Globus pallidus (tissue), 1 donor: ENCODE measurements at regions not wholly inside any gene's neighbourhood (a gene's known extent, or its start where the extent isn't known, plus 50 kb on each side); places are given as distances from the start of the nearest gene placed in this dataset.
A peak's percentile ranks its signal among the peaks of the same experiment; 100 is the strongest.
"Not testable (repeated sequence)": the region's sequence is repeated elsewhere in the genome, so short reads cannot be mapped to it uniquely, and the experiment has no call there.

Experiments used
- DNase-seq: peaks from one replicate; pipeline ENCODE4 v3.0.0-alpha.2; 2015; ENCODE audit warnings: low spot score

GRCh38 chr5:173667702-173668101 lies 51.3 kb upstream of the BOD1 start:
- DNase-seq: no peak

DNA sequence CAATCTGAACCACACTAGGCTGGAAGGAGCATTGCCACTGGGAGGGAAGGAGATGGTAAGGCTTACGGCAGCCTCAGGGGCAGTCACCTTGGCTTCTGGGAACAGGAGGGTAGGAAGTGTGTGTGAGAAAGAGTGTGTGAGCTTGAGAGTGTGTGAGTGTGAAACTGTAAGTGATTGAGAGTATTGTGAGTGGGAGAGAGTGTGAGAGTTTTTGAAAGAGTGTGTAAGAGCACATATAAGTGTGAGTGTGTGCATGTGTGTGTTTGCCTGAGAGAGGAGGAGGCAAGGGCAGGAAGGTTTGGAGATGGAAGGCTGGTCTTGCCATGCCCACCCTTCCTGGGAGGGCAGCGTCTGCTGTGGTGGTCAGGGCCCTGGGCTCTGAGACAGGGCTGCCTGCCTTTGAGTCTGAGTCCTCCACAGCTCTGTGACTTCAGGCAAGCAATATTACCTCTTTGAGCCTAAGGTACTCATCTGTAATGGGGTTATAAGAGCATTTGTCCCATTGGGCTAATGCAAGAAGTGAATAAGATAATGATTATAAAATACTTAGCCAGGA lies 51.9 kb upstream of the BOD1 start:
- no peak for DNase-seq

GRCh38 chr5:173668910-173669309 lies 52.5 kb upstream of the BOD1 start:
- DNase-seq: no peak

GRCh38 chr5:173669483-173669882 lies 53.0 kb upstream of the BOD1 start:
- no peak for DNase-seq

DNA sequence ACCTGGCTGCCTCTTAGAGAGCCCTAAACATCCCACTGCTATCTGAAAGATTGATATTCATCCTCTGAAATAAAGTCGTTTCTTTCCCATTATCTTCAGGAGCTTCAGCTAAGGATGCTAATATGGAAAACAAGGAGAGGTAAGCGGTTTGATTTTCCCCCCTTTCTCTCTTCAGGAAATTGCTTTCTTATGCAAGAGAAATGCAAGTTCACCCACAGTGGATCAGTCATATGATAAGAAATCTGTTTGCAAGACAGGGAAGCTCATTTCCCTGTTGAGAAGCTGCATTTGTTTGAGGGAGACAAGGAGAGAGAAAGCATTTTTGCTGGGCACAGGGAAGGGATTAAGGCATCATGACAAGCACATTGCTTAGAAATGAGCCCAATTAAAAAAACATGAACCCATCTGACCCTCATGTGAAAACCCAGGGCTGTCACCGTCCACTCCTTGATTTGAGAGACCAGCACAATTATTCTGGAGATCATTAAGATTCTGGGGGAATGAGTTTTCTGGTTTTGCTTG lies 53.7 kb upstream of the BOD1 start:
- peak; percentile 40 for DNase-seq

- no peak for DNase-seq
Measured at GRCh38 chr5:173670791-173671120, 54.3 kb upstream of the BOD1 start.

- peak; percentile 86 for DNase-seq
Measured at GRCh38 chr5:173671121-173671949, 54.9 kb upstream of the BOD1 start.

- no peak for DNase-seq
Measured at GRCh38 chr5:173672166-173672565, 55.7 kb upstream of the BOD1 start.

DNA sequence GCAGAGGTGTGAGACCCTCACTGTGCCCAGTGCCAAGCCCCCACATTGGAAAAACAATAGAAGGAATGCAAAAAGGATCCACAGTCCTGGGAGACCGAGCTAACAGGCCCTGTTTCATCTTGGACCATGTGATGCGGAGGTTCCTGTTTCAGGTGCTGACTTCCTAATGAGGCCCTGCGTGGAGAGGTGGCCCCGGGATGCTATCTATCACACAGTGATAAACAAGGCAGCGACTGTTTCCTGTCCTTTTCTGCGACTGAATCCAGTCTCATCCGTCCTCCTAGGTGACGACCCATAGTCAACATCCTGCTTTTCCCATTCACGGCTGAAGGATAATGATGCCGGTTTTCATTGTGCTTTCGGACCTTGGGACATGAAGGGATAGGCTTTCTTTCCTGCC lies 56.4 kb upstream of the BOD1 start:
- DNase-seq: no peak

GRCh38 chr5:173673295-173674101 lies 57.0 kb upstream of the BOD1 start:
- no peak for DNase-seq

- no peak for DNase-seq
Measured at GRCh38 chr5:173675287-173675996, 59.0 kb upstream of the BOD1 start.

DNA sequence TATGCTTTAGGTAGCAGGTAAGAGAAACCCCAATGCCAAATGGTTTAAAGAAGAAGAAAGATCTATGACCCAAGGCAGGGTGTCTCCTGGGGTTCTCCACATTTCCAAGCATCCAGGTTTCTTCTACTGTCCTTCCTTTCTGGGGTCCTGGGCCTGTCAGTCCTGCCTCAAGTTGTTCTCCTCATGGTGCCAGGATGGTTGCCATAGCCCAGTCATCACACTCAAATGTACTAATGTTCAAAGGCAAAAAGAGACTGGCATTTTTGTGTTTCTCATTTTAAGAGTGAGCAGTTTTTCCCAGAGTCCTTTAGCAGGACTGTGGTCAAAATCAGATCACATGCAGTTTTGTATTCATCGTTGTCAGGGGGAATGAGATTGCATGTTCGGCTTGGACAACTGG lies 59.9 kb upstream of the BOD1 start:
- no peak for DNase-seq

GRCh38 chr5:173677125-173677672 lies 60.7 kb upstream of the BOD1 start:
- DNase-seq: no peak

GRCh38 chr5:173679909-173680630 lies 63.6 kb upstream of the BOD1 start:
- no peak for DNase-seq

DNA sequence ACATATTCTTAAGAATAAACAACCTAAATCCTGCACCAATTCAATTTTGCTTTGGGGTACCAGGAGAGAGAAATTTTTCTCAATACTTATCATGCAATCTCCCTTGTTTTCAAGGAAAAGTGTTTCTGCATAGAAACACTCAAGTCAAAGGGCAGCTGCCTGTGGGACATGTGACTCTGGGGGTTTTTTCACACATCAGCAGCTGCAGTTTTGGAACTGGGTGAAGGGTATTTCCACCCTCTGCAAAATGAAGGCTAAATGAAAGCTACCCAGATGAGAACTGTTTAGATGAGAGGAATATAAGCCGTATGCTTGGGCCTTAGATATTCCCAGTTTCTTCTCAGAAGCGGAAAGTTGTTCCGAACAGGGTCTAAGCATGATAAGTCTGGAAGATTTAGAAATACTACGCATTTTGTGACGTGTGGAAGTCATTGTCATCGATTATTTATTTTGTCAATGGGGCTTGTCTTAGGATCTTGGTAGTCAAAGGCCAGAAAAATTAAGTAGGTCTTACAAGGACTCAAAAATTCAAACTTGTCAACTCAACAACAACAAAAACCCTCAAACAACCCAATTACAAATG lies 64.3 kb upstream of the BOD1 start:
- no peak for DNase-seq

DNA sequence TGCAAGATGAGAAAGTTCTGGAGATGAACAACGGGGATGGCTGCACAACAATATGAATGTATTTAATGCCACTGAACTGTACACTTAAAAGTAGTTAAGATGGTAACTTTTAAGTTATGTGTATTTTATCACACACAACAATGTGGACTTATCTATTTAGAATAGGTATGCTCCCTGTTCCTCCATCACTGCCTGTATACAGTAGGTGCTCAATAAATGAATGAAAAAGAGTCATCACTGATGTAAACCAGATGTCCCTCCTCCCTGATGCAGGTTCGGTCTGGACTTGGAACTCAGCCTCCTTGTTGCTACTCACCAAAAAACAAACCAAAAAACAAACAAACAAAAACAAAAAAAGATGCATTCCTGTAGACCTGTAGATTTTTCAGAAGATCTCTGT lies 65.9 kb upstream of the BOD1 start:
- no peak for DNase-seq

DNA sequence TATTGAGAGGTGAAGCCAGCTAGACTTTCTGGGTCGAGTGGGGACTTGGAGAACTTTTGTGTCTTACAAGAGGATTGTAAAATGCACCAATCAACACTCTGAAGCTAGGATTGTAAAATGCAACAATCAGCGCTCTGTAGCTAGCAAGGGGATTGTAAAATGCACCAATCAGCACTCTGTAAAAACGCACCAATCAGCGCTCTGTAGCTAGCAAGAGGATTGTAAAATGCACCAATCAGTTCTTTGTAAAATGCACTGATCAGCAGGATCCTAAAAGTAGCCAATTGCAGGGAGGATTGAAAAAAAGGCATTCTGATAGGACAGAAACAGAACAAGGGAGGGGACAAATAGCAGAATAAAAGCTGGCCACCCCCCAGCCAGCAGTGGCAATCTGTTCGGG lies 68.1 kb upstream of the BOD1 start:
- DNase-seq: not testable (repeated sequence)

DNA sequence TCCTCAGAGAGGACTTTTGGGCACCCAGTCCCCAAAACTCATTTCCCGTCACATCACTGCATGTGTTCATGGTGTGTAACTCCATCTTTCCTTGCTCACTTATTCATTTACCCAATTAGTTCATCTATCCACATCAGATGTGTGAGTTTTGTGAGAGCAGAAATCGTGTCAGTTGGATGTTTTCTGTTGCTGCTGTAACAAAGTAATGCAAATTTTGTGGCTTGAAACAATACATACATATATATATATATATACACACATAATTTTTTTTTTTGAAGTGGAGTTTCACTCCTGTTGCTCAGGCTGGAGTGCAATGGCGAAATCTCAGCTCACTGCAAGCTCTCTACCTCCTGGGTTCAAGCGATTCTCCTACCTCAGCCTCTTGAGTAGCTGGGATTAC lies 70.5 kb upstream of the BOD1 start:
- no peak for DNase-seq

DNA sequence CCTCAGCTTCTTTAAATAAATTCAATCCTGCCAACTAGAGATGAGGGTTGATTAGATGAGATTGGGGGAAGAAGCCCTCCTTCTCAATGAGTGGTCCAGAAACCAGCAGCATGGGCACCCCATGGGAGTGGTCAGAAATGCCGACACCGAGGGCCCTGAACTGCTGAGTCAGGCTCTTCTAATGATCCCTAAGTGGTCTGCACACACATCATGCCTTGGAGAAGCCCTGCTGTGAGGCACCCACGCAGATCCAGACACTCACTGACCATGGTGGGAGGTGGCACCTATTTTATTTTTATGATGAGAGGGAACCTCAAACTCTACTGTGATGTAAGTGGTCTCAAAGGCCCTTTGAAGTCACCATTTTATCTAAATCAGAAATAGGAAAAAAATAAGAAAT lies 72.3 kb upstream of the BOD1 start:
- DNase-seq: no peak

DNA sequence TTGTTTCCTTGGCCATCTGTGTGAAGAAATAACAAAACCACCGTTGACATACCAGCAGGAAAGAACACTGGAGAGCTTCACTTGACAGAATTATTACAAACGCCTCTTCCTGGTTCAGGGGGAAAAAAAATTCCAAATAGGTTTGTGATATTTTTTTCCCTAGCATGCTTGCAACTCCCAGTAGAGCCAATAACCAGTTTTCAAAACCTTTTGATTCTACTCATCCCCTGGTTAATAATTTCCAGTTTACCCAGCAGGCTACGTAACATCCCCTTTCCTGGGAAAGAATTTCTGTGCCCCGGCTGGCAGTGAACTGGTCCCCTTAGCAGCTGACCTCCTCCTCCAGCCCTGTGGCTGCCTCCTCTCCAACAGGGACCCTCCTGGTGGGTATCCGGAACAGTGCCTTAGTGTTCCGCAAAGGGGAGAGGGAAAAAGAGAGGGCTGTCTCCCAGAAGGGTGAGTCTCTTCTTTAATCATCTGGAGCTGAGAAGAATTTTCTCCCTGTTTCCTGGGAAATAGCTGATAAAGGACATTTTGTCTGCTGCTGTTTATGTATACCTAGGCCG lies 72.8 kb upstream of the BOD1 start:
- peak; percentile 25 for DNase-seq
